ENCODE measurements at regions not wholly inside any gene's neighbourhood (a gene's known extent, or its start where the extent isn't known, plus 50 kb on each side); places are given as distances from the start of the nearest gene placed in this dataset.

DNA sequence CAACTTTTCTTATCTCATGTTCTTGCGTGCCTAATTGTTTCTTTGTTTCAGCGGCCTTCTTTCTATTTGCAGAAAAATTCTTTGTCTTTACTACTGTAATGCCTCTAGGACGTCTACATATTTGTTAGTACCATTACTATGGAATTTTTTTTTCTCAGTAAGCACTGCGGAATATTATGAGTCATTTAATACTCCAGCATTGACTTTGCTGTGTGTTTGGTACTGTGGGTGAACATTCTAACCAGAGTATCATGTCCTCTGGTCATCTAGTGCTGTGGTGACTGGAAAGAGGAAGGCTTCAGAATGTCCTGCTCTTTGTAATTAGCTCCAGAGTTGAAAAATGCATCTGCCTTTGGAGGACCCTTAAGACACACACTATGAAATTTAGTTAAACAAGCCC is 58.5 kb upstream of the FERD3L start:
- TF ChIP-seq CTCF (IDR thresholded peaks at IDR 0.05; ENCODE audit: insufficient read depth, low read length, poor library complexity, severe bottlenecking) (no peak), EZH2phosphoT487 (conservative IDR thresholded peaks at IDR 0.05; ENCODE audit: low read length) (no peak)
